Sigmoid colon (tissue), 3 donors: ENCODE measurements at regions not wholly inside any gene's neighbourhood (a gene's known extent, or its start where the extent isn't known, plus 50 kb on each side); places are given as distances from the start of the nearest gene placed in this dataset.

ENCODE experiments used
- POLR2A ChIP-seq, 2 donors: fragments of 450-650 bp; IDR thresholded peaks; one replicate each; pipeline ENCODE4 v1.6.1; 2016; ENCODE audit warnings: antibody characterized with exemption in 2 of 2, mild to moderate bottlenecking in 2 of 2, moderate library complexity in 2 of 2
- TF ChIP-seq, protein P1 (sequence below), 4 experiments: fragments of 450-650 bp in 3 of 4; fragments of 200-600 bp in 1 of 4; IDR thresholded peaks; one replicate each; pipeline ENCODE4 v1.5.1; 2016 to 2019; ENCODE audit warnings: antibody characterized with exemption in 4 of 4, mild to moderate bottlenecking in 3 of 4, moderate library complexity in 2 of 4

DNA sequence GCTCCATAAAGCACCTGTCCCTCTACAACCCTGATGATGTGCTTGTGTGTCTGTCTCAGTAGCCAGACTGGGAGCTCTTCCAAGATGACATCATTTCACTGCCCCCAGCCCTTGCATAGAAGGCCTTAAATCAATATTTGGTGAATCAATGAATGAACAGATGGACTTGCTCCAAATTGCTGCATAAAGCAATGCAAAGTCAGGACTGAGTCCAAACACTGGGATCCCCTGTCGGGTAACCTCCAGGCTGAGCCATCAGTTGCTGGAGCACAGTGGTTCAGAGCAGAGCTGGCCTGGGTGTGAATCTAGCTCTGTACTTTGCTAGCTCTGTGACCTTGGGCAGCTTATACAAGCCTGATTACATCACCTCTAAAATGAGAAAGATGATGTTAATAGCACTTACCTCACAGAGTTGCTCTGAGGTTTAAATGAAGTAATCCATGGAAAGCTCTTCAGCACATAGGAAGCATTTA is 120.3 kb upstream of the VASH1 start:
- no peak for TF ChIP-seq POLR2A (IDR thresholded peaks at IDR 0.05)
- TF ChIP-seq, protein P1, sequence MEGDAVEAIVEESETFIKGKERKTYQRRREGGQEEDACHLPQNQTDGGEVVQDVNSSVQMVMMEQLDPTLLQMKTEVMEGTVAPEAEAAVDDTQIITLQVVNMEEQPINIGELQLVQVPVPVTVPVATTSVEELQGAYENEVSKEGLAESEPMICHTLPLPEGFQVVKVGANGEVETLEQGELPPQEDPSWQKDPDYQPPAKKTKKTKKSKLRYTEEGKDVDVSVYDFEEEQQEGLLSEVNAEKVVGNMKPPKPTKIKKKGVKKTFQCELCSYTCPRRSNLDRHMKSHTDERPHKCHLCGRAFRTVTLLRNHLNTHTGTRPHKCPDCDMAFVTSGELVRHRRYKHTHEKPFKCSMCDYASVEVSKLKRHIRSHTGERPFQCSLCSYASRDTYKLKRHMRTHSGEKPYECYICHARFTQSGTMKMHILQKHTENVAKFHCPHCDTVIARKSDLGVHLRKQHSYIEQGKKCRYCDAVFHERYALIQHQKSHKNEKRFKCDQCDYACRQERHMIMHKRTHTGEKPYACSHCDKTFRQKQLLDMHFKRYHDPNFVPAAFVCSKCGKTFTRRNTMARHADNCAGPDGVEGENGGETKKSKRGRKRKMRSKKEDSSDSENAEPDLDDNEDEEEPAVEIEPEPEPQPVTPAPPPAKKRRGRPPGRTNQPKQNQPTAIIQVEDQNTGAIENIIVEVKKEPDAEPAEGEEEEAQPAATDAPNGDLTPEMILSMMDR (IDR thresholded peaks at IDR 0.05), result no peak
